Pons (tissue), 1 donor: ENCODE measurements at regions not wholly inside any gene's neighbourhood (a gene's known extent, or its start where the extent isn't known, plus 50 kb on each side); places are given as distances from the start of the nearest gene placed in this dataset.

Experiments
- DNase-seq: peaks from one replicate; pipeline ENCODE4 v3.0.0-alpha.2; 2016; ENCODE audit warnings: low spot score

DNA sequence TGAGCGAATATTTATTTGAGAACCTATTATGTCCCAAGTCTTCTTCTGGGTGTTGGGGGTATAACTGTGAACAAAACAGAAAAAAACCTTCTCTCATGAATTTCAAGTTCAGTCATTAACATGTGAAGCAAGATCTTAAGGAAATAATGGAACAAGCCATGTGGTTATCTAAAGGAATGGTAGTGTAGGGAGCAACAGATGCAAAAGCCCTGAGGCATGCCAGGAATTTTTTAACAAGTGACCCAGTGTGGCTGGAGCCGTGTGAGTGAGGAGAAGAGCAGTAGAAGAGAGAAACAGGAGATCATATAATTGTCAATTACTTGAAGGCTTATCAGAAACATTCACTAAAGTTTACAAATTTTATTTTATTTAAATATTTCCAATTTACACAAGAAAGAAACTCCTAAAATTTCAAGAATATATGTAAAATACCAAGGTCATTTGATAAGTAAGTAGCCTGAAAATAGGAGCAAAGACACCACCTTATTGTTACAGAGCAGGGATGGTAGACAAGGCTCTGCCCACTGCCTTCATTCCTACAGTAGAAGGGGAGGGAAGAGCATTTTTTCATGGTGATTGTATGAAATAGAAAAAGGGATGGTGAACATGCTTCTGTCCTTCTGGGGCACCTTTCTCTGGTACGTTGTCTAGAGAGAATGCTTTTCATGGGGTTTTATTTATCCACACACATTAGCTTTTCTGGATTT, 345.1 kb downstream of the PLOD2 start:
- no peak for DNase-seq

DNA sequence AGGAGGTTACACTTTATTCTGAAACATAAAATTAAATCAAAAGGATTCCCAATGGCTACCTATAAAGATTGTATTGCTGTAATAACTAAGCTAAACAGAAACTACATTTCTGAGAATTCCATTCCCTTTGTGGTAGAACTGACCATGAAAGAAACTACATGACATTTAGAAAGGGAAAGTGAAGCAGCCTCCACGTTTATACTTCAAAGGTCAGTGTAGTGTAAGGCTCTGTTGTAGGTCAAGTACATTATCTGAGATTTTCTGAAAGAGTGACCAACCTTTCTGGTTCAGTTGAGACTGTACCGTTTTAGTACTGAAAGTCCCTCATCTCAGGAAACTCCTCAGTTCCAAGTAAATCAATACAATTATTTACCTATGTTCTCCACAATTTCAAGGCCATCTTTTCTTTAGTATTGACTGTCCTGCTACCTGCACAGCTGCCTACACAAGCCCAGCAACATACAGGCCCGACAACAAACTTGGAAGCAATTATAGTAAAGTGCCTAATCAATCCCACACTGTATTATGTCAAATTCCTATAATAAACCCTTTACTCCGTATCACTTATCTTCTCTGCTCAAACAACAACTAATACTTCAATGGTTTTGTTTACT, 343.0 kb downstream of the PLOD2 start:
- DNase-seq: no peak

DNA sequence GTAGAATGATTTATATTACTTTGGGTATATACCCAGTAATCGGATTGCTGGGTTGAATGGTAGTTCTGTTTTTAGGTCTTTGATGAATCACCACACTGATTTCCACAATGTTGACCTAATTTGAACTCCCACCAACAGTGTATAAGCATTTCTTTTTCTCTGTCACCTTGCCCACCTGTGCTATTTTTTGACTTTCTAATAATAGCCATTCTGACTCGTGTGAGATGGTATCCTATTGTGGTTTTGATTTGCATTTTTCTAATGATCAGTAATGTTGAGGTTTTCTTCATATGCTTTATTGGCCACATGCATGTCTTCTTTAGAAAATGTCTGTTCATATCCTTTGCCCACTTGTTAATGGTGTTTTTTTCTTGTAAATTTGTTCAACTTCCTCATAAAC, 340.8 kb downstream of the PLOD2 start:
- DNase-seq: no peak

DNA sequence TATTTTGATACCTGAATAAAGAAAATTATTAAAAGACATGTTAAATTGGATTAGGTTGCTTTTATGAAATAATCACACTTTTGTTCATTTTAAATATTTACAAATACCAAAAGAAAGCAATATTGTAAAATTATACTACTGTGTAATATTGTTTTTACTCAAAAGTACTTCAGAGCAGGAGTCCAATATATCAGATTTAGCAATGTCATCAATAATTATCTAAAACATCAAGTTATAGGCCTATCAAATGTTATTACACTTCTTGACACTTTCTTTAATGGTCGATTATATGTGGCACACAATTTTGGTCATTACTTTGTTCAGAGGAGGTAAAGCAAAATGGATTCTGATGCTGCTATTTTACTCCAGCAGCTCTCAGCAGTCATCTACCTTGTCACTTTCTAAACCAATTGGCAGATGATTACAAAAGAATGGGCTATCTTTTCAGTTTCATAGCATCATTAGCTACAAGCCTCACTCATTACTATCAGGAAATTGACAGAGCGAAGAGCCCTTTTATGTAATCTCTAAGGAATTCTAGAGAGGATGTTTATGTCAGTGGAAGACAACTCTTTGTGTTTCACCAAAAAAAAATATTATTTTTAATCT, 318.6 kb downstream of the PLOD2 start:
- no peak for DNase-seq

DNA sequence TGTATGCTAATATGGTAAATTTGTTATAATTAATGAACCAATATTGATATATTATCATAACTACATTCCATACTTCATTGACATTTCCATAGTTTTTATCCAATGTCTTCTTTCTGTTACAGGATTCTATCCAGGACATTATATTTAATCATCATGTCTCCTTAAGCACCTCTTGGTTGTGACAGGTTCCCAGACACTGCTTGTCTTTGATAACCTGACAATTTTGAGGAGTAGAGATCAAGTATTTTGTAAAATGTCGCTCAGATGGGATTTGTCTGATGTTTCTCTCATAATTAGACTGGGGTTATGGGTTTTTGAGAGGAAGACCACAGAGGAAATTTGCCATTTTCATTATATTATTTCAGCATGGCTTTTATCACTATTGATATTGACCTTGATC, 317.4 kb downstream of the PLOD2 start:
- DNase-seq: no peak

DNA sequence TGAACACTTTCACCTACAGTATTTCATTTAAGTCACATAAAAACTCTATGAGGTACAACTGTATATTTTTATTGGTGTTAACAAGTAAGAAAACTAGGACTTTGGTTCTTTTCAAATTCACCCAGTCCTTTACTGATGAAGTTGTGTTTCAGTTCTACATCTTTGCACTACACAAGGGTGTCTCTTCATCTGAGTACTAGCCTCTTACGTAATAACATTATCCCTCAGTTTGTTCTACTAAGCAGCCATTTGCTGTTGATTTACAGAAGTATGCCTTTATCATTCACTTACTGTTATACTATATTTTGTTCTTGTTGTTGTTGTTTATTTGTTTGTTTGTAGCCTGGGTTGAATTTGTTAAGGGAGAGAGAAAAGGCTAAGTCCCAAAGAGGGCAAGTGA, 311.9 kb downstream of the PLOD2 start:
- no peak for DNase-seq

DNA sequence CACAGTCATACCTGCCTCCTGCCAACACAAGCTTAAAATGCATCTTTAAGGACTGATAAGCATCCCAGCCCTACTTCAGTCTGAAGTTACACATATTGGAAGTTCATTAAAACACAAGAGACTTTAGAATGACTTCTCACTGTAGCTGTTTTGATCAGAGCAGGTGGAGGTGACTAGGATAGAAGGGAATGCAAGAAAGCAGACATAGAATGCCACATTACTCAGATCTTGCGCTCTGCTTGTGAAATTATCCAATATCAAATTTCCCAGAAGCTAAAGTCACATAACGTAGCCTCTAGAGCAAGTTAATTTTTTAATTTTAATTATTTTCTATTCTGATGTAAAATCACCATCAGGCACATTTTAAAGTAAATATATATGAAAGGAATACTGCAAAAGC, 306.5 kb downstream of the PLOD2 start:
- DNase-seq: no peak

DNA sequence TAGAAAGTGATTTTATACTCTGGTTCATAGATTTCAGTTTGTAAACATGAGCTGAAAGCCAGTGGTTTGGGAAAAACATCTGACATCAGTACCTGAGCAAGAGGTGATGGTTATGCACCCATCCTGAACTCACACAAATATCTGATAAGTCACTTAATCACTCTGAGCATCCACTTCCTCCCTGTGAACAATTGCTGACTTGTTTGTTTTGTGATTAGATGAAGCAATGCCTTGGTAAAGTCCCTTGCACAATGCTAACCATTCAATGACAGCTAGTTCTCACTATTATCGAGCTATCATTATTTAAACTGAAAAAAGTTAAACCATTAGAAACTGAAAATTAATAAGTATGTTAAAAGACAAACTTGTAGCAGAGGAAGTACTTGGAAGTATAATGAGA, 303.0 kb downstream of the PLOD2 start:
- DNase-seq: no peak

DNA sequence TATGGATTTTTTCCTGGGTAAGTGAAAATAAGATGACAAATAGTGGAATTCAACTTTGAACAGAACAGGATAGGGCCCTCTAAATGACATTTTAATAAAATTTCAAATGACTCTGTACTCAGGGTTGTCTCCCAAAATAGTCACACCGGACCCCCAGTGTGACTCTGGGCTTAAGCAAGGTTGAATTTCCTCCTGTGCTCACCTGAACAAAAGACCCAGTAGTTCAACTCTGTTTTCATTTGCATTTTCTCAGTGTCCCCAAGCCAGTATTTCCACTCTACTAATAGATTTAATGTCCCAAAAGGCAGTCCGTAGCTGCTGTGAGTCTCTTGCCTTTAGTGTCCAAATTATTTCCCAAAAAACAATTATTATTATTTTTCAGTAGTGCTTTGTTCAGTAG, 296.6 kb downstream of the PLOD2 start:
- no peak for DNase-seq

DNA sequence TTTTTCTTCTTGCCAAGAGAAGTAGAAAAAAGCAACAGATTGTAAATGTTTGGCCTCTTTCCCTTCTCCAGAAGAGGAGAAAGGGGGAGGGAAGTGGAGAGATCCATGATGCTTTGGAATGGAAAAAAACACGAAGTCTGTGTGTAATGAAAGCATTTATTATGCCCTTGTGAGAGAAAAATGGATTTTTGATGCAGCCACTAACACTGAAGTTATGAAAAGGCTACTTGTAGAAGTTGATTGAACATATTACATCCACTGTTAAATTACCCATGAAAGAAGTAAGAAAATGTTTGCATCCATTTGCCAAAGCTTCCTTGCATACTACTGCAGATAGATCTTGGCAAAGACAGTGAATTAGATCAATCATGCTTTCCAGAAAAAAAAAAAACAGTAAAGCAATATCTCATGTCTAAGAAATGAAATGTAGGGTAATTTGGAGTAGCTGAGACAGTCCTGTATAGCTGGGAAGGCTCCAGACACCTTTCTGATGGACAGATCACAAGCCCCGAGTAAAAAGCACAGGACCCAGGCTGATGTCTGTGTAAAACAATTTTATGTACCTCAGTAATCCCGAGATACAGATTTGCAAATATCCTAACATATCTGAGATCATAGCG, 295.5 kb downstream of the PLOD2 start:
- peak; percentile 28 for DNase-seq

DNA sequence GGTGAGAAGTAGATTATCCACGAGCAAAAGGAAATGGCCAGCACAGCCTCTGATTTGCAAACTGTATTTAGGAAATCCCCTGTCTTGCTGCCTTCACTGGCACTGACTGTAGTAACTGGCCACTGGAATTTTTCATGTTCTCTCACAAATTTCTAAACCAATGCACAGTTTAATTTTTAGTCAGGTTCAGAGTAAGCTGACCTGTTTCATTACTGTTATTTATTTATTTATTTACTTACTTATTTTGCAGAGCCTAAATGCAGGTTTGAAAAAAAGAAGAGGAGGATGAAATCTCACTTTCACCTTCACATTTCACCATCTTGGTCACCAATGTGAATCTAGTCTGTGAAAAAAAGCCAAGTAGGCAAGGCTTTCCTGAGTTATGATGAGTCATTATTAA, 291.0 kb downstream of the PLOD2 start:
- no peak for DNase-seq

DNA sequence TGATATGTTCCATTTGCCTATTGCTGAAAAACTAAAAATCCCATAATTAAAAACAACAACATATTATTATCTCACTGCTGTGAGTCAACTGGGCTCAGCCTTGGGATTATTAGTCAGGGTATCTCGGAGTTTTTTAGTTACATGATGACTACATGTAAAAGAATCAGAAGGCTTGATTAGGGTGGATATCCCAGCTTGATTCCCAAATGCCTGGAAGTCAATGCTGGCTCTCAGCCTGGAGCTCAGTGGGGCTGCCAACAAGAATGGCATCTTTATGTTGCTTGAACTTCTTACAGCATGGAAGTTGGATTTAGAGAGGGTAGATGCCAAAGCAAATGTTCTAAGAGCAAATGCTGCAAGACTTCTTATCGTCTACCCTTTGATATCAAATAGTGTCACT, 278.5 kb downstream of the PLOD2 start:
- no peak for DNase-seq

DNA sequence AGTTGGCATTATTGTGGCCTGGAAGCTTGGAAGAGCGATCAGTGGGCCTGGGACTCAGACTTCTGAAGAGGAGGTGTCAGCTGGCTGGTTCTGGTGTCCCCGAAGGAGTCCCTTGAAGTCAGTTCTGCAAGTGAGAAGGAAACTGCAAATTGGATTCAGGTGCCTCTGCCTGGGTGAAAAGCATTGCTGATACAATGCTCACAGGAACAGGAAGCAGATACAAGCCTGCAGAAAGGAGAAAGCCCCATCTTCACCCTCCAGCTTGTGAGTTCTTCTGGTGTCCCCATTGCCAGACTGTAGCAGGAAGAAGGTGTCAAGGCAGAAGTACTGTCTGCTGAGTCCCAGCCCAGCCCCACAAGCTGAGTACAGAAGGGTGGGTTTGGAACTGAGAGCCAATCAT, 271.3 kb downstream of the PLOD2 start:
- no peak for DNase-seq

DNA sequence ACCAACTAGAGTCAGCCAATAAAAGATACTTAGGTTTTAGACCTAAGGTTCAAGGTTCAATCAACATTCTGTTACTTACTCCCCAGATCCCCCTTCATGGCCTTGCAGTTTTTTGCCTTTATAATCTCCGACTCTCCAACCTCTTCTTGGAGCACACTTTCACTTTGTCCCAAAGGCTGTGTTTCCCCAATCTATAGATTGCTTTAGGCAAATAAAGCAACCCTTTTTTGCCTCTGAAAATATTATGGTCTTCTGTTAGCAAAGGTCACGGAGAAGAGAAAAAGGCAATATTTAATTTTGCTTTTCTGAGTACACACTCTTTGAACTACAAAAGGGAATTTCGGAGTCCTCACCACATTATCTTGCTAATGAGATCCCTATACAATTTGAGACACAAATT, 268.1 kb downstream of the PLOD2 start:
- no peak for DNase-seq

DNA sequence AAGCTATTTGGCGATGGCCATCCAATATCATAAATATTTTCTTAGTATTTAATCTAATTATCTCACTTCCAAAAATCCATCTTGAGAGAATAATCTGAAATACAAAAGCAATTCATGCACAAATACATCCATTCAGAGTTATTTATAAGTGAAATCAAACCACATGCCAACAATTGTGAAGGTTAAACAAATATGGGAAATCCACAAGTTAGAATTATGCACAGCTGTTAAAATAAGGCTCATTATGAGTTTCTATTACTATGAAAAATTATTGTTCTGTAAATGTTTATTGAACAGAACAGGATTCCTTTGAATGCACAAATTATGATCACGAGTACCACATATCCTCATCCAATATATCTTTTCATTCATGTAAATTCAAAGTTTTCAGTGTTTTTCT, 267.7 kb downstream of the PLOD2 start:
- no peak for DNase-seq

DNA sequence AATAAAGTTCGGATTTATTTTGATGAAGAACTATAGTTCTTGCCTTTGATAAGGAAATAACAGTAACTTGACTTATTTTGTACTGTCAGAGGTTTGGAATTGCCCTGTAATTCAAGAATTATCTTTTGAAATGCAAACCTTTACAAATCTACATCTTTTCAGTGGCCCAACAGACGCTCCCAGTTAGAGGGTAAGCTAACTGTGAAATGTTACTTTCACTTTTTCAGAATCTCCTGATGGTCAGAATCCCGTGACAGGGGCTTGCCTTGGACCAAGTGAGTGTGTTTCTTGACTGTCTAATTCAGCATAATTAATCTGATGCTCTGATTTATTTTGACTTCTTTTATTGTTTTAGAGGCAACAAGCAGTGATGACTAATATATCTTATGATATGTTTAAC, 262.5 kb downstream of the PLOD2 start:
- DNase-seq: no peak

DNA sequence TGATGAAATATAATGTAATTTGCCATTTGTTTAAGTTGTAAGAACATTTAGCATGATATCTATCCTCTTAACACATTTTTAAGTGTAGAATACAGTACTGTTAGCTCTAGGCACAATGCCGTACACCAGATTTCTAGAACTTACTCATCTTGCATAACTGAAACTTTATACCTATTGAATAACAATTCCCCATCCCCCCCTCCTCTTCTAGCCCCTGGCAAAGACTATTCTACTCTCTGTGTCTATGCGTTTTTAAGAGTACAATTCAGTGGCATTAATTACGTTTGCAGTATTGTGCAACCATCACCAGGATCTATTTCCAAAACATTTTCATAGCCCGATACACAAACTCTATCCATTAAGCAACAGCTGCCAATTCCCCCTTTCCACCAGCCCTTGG, 261.7 kb downstream of the PLOD2 start:
- no peak for DNase-seq

DNA sequence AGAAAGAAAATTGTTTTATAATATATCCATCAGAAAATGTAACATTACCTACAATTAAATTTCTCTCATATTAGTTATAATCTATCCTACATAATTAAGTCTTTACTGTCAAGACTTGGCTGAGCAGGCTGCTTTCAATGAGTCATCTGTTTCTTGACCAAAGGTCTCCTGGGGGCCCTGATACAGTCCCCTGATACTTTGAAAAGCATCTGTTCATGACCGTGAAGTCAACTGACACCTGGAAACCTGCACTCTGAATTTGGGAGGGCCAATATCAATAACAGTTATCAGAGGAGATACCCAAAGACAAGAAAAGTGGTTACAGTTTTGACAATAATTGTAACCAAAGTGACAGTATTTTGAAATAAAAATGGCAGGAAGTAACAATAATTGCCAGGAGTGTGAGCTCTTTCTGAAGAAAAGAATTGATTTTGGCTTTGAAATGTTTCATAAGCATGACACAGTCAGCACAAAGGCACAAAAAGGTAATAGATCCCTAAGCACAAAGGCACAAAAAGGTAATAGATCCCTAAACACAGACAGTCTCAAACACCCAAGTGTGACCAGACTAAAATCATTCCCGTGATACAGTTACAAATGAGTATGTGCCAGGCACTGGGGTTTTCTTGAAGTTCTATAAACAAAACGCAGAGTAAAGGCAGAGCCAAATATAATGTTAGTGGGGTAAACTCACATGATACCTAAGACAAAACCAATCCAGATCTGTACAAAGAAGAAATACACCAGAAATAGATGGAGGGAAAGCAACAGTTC, 260.7 kb downstream of the PLOD2 start:
- no peak for DNase-seq

DNA sequence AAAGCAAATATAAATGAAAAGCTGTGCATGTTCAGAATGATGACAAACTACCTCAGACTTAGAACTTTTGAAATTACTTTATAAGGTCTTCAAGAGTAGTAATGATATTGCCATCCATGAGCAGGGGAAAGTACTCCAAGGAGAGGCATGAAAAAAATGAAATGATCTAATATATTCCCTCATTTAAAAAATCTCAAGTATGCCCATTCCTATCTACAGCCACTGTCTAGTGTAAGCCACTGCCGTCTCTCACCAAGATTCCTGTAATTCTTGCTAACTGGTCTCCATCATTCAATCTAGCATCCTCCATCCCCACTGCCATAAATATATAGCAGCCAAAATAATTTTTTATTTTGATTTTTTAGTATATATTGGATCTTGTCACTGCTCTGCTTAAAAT, 258.8 kb downstream of the PLOD2 start:
- DNase-seq: no peak

DNA sequence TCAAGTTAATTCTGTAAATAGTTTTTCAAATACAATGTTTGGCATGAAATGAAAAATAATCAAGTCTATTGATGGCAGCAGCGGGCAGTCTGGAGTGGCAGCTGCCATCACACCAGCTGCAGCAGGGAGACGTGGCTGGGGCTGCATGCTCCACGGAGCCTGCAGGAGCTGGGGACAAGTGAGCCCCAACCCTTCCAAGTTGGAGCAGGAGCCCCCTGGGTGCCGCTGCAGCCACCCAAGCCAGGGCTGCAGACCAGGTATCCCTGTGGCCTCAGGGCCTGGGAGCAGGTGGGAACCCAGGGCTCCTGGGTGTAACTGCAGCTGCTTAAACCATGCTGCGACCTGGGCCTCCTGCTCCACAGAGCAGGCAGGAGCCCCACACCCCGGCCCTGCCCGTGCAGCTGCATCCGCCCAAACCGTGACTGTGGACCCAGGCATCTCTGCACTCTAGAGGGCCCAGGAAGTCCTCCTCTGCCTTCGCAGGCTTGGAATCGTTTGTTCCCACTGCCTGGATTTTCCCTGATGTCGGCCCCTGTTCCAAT, 257.4 kb downstream of the PLOD2 start:
- DNase-seq: no peak

DNA sequence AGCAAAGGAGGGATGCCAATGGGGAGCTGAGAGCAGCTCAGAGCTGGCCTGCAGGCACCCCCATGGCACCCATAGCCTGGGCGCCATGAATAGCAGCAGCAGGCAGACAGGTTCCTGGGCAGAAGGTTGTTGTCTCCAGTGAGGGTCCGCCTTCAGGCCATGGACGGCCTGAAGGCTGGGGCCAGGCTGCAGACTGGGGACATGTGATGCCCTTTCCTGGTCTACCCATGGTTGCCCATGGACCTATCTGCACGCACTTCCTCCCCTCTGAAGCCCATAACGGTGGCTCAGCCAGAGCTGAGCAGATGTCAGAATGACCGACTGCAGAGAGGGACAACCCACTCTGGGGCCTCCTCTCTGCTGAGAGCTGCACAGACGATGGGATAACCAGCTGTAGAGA, 256.8 kb downstream of the PLOD2 start:
- DNase-seq: no peak

DNA sequence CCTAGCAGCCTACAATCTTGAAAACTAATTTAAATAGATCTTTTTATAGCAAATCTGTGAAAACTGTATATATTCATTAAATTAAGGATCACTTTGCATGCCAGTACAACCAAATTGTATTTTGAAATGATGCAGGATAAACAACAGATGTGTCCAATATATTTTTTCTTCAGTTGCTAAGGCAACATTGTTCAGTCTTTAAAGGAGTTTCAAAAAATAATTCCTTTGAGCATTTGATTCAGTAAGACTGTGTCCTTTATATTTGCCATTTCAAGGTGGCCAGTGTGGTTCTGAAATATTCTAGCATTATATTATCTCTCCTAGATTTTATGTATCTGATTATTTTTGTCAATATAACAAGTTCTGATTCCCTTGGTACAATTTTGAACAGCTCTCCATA, 254.7 kb downstream of the PLOD2 start:
- DNase-seq: no peak
